ENCODE measurements at regions not wholly inside any gene's neighbourhood (a gene's known extent, or its start where the extent isn't known, plus 50 kb on each side); places are given as distances from the start of the nearest gene placed in this dataset.

DNA sequence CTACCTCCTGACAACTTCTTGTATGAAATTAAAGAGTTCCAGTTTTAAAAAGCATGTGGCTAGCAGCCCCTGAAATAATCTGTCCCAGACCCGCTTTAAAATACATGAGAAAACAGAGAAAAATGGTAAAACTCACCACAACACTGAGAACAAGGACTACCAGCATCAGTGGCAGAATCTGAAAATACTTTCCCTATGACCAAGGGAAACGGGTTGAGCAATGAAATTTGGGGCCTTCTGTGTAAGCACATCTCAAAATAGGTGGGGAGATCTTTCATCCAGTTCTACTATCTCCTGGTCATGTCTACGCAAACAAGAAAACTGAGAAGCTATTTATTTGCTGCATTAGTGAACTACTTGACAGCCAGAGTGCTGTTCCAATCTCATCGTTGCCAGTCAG is 172.3 kb downstream of the LNPK start:
- H3K9me3 Mint-ChIP-seq = peaks cover 0 to 2% (median 0%) of the 10 kb centered on the region in 7 donors
- no peaks in the 10 kb centered on the region for H3K36me3 Mint-ChIP-seq
- H3K4me3 ChIP-seq (ENCODE audit: low read depth, low read length) = no peak overlapping the region
- peaks cover 4% of the 10 kb centered on the region for H3K27me3 ChIP-seq (ENCODE audit: control insufficient read depth, insufficient read depth, low read length)
- H3K27ac Mint-ChIP-seq = no peak overlapping the region
- no peaks in the 10 kb centered on the region for H3K36me3 ChIP-seq (ENCODE audit: control insufficient read depth, insufficient read depth, low read length)
- no peak overlapping the region for H3K4me3 Mint-ChIP-seq
- H3K4me1 ChIP-seq (ENCODE audit: control insufficient read depth, insufficient read depth, low read length, poor library complexity, severe bottlenecking) = no peaks in the 10 kb centered on the region
- DNase-seq = no peak
- peaks cover 9% of the 10 kb centered on the region for H3K27me3 Mint-ChIP-seq
- no peaks in the 10 kb centered on the region for H3K9me3 ChIP-seq (ENCODE audit: control insufficient read depth in 2 of 2, low read length in 2 of 2)
- ATAC-seq (ENCODE audit: low read depth in 2 of 2) = no peak
- H3K4me1 Mint-ChIP-seq = no peaks in the 10 kb centered on the region
- H3K27ac ChIP-seq (ENCODE audit: insufficient read depth, low read length, poor library complexity, severe bottlenecking) = no peak overlapping the region

DNA sequence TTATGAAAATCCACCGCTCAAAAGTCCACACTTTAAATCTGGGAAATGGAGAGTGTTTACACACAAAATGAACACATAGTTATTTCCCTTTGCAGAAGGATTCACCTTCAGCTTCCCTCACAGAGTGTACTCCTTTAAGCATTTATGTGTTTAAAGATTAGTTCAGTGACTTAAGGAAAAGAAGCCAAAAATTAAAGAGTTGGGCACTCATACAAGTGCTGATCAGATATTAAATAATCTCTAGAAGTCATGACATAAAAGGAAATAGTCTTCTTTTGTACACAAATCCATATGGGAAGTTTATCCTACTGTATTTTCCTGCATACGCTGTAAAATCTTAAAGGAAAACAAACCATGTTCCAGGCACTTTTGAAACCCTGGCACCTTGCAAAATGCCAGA is 174.2 kb downstream of the LNPK start:
- peaks cover 9% of the 10 kb centered on the region for H3K27me3 Mint-ChIP-seq
- ATAC-seq (ENCODE audit: low read depth in 2 of 2) (no peak), DNase-seq (no peak)
- no peak overlapping the region for H3K4me3 Mint-ChIP-seq
- H3K9me3 ChIP-seq (ENCODE audit: control insufficient read depth in 2 of 2, low read length in 2 of 2) = no peaks in the 10 kb centered on the region
- H3K4me1 ChIP-seq (ENCODE audit: control insufficient read depth, insufficient read depth, low read length, poor library complexity, severe bottlenecking) = no peaks in the 10 kb centered on the region
- peaks cover 4% of the 10 kb centered on the region for H3K27me3 ChIP-seq (ENCODE audit: control insufficient read depth, insufficient read depth, low read length)
- H3K27ac ChIP-seq (ENCODE audit: insufficient read depth, low read length, poor library complexity, severe bottlenecking) = no peak overlapping the region
- H3K9me3 Mint-ChIP-seq = peaks cover 0 to 2% (median 0%) of the 10 kb centered on the region in 7 donors
- H3K27ac Mint-ChIP-seq = no peak overlapping the region
- H3K4me3 ChIP-seq (ENCODE audit: low read depth, low read length) = no peak overlapping the region
- no peaks in the 10 kb centered on the region for H3K4me1 Mint-ChIP-seq
- H3K36me3 ChIP-seq (ENCODE audit: control insufficient read depth, insufficient read depth, low read length) = no peaks in the 10 kb centered on the region
- H3K36me3 Mint-ChIP-seq = no peaks in the 10 kb centered on the region

DNA sequence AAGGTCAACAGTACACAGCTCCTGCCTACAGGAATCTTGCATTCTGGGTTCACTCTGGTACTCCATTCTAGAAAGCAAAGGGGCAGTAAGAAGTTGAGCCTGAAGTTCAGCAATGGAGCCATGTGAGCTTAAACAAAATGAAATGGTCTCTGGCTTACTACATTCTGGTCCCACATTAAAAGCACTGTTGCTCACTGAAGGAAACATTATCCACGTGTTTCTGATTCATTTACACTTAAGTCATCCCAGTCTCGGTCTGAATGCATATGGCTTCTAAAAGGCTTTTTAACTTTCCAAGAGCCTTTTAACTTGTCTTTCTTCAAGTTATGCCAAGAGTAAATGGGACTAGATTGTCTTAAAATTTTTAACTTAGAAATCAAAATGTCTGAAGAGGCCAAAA is 177.8 kb downstream of the LNPK start:
- H3K4me3 ChIP-seq (ENCODE audit: low read depth, low read length) = no peak overlapping the region
- peaks cover 0 to 6% (median 0%) of the 10 kb centered on the region in 7 donors for H3K9me3 Mint-ChIP-seq
- no peak overlapping the region for H3K27ac Mint-ChIP-seq
- DNase-seq (no peak), ATAC-seq (ENCODE audit: low read depth in 2 of 2) (no peak)
- H3K27me3 ChIP-seq (ENCODE audit: control insufficient read depth, insufficient read depth, low read length) = no peaks in the 10 kb centered on the region
- no peaks in the 10 kb centered on the region for H3K9me3 ChIP-seq (ENCODE audit: control insufficient read depth in 2 of 2, low read length in 2 of 2)
- no peak overlapping the region for H3K4me3 Mint-ChIP-seq
- peaks cover 4% of the 10 kb centered on the region for H3K27me3 Mint-ChIP-seq
- H3K4me1 ChIP-seq (ENCODE audit: control insufficient read depth, insufficient read depth, low read length, poor library complexity, severe bottlenecking) = no peaks in the 10 kb centered on the region
- no peaks in the 10 kb centered on the region for H3K4me1 Mint-ChIP-seq
- H3K36me3 ChIP-seq (ENCODE audit: control insufficient read depth, insufficient read depth, low read length) = no peaks in the 10 kb centered on the region
- H3K27ac ChIP-seq (ENCODE audit: insufficient read depth, low read length, poor library complexity, severe bottlenecking) = no peak overlapping the region
- H3K36me3 Mint-ChIP-seq = no peaks in the 10 kb centered on the region

DNA sequence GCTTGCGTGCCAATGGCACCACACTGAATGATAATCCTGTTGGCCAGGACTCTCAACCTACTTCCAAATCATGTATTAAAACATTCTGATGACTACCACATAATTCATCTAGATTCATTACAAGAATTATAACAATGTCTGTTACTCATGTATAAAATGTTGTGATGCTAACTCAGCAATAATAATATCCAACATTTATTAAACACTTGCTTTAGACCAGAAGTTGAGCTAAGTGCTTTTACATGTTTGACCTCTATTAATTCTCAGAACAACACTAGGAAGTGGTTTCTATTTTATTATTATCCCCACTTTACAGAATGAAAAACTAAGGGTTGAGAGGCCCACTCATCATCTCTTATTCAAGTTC is 178.4 kb downstream of the LNPK start:
- peaks cover 0 to 6% (median 0%) of the 10 kb centered on the region in 7 donors for H3K9me3 Mint-ChIP-seq
- no peaks in the 10 kb centered on the region for H3K4me1 Mint-ChIP-seq
- DNase-seq (no peak), ATAC-seq (ENCODE audit: low read depth in 2 of 2) (no peak)
- H3K27ac ChIP-seq (ENCODE audit: insufficient read depth, low read length, poor library complexity, severe bottlenecking) = no peak overlapping the region
- H3K36me3 Mint-ChIP-seq = no peaks in the 10 kb centered on the region
- peaks cover 4% of the 10 kb centered on the region for H3K27me3 Mint-ChIP-seq
- H3K27ac Mint-ChIP-seq = no peak overlapping the region
- no peaks in the 10 kb centered on the region for H3K27me3 ChIP-seq (ENCODE audit: control insufficient read depth, insufficient read depth, low read length)
- no peak overlapping the region for H3K4me3 Mint-ChIP-seq
- no peaks in the 10 kb centered on the region for H3K4me1 ChIP-seq (ENCODE audit: control insufficient read depth, insufficient read depth, low read length, poor library complexity, severe bottlenecking)
- H3K9me3 ChIP-seq (ENCODE audit: control insufficient read depth in 2 of 2, low read length in 2 of 2) = no peaks in the 10 kb centered on the region
- H3K36me3 ChIP-seq (ENCODE audit: control insufficient read depth, insufficient read depth, low read length) = no peaks in the 10 kb centered on the region
- H3K4me3 ChIP-seq (ENCODE audit: low read depth, low read length) = no peak overlapping the region

DNA sequence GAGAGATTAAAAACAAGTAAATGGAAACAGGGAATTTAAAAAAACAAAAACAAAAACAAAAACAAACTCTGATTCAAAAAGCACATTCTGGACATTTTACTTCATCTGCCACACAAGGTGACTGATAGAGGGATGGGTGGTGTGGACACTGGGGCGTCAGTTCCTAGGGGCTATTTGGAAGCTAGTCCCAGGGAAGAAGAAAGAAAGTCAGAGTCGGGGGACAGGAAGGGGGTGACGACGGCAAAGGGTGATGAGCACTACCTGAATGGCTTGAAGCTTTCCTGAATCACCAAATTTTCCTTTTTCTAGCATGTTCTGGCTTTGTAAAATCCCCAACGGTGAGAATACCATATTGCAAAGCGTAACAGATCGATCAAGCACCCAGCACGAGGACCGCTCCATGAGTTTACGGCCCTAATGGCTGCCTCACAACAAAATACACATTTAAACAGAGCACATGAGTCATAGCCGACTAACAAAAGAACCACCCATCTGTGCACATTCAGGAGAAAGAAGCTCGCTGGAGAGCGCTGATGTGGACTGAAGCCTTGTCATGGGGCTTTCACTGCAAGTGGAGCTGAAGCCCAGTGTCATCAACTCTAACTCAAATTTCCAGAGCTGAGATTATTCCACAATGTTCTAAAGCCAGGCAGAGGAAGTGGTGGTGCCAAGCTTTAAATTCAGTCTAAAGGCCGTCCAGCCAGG is 178.9 kb downstream of the LNPK start:
- no peaks in the 10 kb centered on the region for H3K9me3 ChIP-seq (ENCODE audit: control insufficient read depth in 2 of 2, low read length in 2 of 2)
- no peak overlapping the region for H3K27ac ChIP-seq (ENCODE audit: insufficient read depth, low read length, poor library complexity, severe bottlenecking)
- Mint-ChIP-seq H3K27me3 (peaks cover 8% of the 10 kb centered on the region), H3K9me3 (peaks cover 0 to 6% (median 0%) of the 10 kb centered on the region in 7 donors), H3K4me1 (no peaks in the 10 kb centered on the region), H3K27ac (no peak overlapping the region), H3K36me3 (no peaks in the 10 kb centered on the region), H3K4me3 (no peak overlapping the region)
- H3K27me3 ChIP-seq (ENCODE audit: control insufficient read depth, insufficient read depth, low read length) = no peaks in the 10 kb centered on the region
- DNase-seq (no peak), ATAC-seq (ENCODE audit: low read depth in 2 of 2) (no peak)
- no peaks in the 10 kb centered on the region for H3K36me3 ChIP-seq (ENCODE audit: control insufficient read depth, insufficient read depth, low read length)
- no peaks in the 10 kb centered on the region for H3K4me1 ChIP-seq (ENCODE audit: control insufficient read depth, insufficient read depth, low read length, poor library complexity, severe bottlenecking)
- H3K4me3 ChIP-seq (ENCODE audit: low read depth, low read length) = no peak overlapping the region

DNA sequence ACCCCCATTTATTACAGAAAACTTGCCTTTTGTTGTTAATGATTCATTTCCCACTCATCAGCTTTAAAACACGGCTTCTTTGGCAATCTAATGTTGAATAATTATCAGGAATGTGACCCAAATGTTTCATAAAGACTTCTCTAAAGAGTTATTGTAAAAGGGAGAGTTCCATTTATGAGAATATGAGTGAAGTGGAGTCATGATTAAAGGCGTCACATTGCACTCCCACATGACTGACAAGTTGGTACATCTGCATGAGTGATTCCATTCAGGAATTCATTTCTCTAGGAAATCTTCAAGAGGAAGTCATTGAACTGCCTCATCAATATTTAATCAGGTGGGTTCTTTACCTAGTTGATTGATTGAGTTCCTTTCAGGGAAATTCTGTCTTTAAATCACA is 184.8 kb downstream of the LNPK start:
- peaks cover 0 to 9% (median 3%) of the 10 kb centered on the region in 7 donors for H3K9me3 Mint-ChIP-seq
- no peak overlapping the region for H3K27ac ChIP-seq (ENCODE audit: insufficient read depth, low read length, poor library complexity, severe bottlenecking)
- H3K4me3 ChIP-seq (ENCODE audit: low read depth, low read length) = no peak overlapping the region
- no peak overlapping the region for H3K27ac Mint-ChIP-seq
- H3K4me3 Mint-ChIP-seq = no peak overlapping the region
- H3K27me3 ChIP-seq (ENCODE audit: control insufficient read depth, insufficient read depth, low read length) = no peaks in the 10 kb centered on the region
- no peaks in the 10 kb centered on the region for H3K9me3 ChIP-seq (ENCODE audit: control insufficient read depth in 2 of 2, low read length in 2 of 2)
- H3K36me3 ChIP-seq (ENCODE audit: control insufficient read depth, insufficient read depth, low read length) = no peaks in the 10 kb centered on the region
- no peaks in the 10 kb centered on the region for H3K4me1 ChIP-seq (ENCODE audit: control insufficient read depth, insufficient read depth, low read length, poor library complexity, severe bottlenecking)
- no peaks in the 10 kb centered on the region for H3K4me1 Mint-ChIP-seq
- no peaks in the 10 kb centered on the region for H3K36me3 Mint-ChIP-seq
- DNase-seq (no peak), ATAC-seq (ENCODE audit: low read depth in 2 of 2) (no peak)
- peaks cover 9% of the 10 kb centered on the region for H3K27me3 Mint-ChIP-seq

DNA sequence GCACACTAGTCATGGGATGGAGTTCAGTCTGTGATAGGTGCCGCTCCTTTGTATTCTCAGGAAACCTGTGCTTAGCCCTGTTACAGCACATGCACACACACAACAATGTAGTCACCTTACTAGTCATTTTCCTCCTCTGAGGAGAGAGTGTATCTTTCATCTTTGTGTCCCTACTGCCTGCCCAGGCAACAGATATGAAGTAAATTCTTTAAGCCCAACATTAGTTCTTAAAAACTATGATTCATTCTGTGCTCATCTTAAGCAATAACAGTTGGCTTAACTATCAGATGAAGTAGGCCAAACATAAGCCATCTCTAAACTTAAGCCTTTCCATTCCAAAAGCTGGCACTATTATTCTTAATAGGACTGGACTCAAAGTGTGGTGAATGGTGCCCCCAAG is 186.5 kb downstream of the LNPK start:
- H3K4me3 ChIP-seq (ENCODE audit: low read depth, low read length) = no peak overlapping the region
- H3K4me1 Mint-ChIP-seq = no peaks in the 10 kb centered on the region
- H3K4me3 Mint-ChIP-seq = no peak overlapping the region
- no peaks in the 10 kb centered on the region for H3K27me3 ChIP-seq (ENCODE audit: control insufficient read depth, insufficient read depth, low read length)
- no peaks in the 10 kb centered on the region for H3K36me3 Mint-ChIP-seq
- no peaks in the 10 kb centered on the region for H3K4me1 ChIP-seq (ENCODE audit: control insufficient read depth, insufficient read depth, low read length, poor library complexity, severe bottlenecking)
- H3K36me3 ChIP-seq (ENCODE audit: control insufficient read depth, insufficient read depth, low read length) = no peaks in the 10 kb centered on the region
- H3K27ac ChIP-seq (ENCODE audit: insufficient read depth, low read length, poor library complexity, severe bottlenecking) = no peak overlapping the region
- no peaks in the 10 kb centered on the region for H3K9me3 ChIP-seq (ENCODE audit: control insufficient read depth in 2 of 2, low read length in 2 of 2)
- H3K9me3 Mint-ChIP-seq = peaks cover 0 to 9% (median 2%) of the 10 kb centered on the region in 7 donors
- no peak overlapping the region for H3K27ac Mint-ChIP-seq
- no peak for ATAC-seq (ENCODE audit: low read depth in 2 of 2)
- H3K27me3 Mint-ChIP-seq = peaks cover 9% of the 10 kb centered on the region
- no peak for DNase-seq

DNA sequence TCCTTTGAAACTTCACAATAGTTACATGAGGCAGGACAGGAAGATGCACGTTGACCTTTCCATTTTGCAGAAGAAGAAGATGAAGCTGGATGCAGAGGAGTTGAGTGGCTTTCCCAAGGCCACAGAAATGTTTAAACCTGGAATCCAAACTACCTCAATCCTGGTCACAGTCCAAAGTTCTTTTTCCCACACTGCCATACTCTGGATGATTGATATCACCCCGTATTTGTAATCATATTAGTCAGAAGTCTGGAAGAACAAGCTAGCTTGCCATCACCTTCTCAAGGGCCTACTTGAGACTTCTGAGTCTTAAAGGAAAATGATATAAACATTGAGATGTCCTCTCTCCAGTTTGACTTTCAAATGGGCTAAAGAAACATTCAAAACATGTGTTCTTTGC is 190.1 kb downstream of the LNPK start:
- Mint-ChIP-seq H3K36me3 (no peaks in the 10 kb centered on the region), H3K9me3 (peaks cover 0 to 6% (median 0%) of the 10 kb centered on the region in 7 donors), H3K27me3 (peaks cover 5% of the 10 kb centered on the region), H3K4me3 (no peak overlapping the region), H3K4me1 (no peaks in the 10 kb centered on the region), H3K27ac (no peak overlapping the region)
- H3K27me3 ChIP-seq (ENCODE audit: control insufficient read depth, insufficient read depth, low read length) = no peaks in the 10 kb centered on the region
- no peaks in the 10 kb centered on the region for H3K36me3 ChIP-seq (ENCODE audit: control insufficient read depth, insufficient read depth, low read length)
- H3K27ac ChIP-seq (ENCODE audit: insufficient read depth, low read length, poor library complexity, severe bottlenecking) = no peak overlapping the region
- no peak for DNase-seq
- no peak overlapping the region for H3K4me3 ChIP-seq (ENCODE audit: low read depth, low read length)
- H3K4me1 ChIP-seq (ENCODE audit: control insufficient read depth, insufficient read depth, low read length, poor library complexity, severe bottlenecking) = no peaks in the 10 kb centered on the region
- no peak for ATAC-seq (ENCODE audit: low read depth in 2 of 2)
- no peaks in the 10 kb centered on the region for H3K9me3 ChIP-seq (ENCODE audit: control insufficient read depth in 2 of 2, low read length in 2 of 2)

Measured in CD4-positive, CD25-positive, alpha-beta regulatory T cell (primary cell).